ENCODE measurements at regions not wholly inside any gene's neighbourhood (a gene's known extent, or its start where the extent isn't known, plus 50 kb on each side); places are given as distances from the start of the nearest gene placed in this dataset.

- no peak for FAIRE-seq
Measured at GRCh38 chr6:134651519-134651918, 298.4 kb downstream of the ALDH8A1 start.

More at GRCh38 chr6:134651519-134651918, 298.4 kb downstream of the ALDH8A1 start:
- POLR2A ChIA-PET, result no interaction called here
- Histone ChIP-seq H3K4me2 (ENCODE audit: insufficient read depth, low read length) (no peak overlapping the region), H3K9ac (replicated peaks; ENCODE audit: extremely low read depth, insufficient read depth, low read length) (no peak overlapping the region), H3K9me3 (replicated peaks; ENCODE audit: control insufficient read depth, insufficient read depth, low read length) (no peaks in the 10 kb centered on the region), H3K4me1 (ENCODE audit: control insufficient read depth, extremely low read depth, insufficient read depth, low read length) (no peaks in the 10 kb centered on the region), H3K36me3 (ENCODE audit: control insufficient read depth in 2 of 2, extremely low read depth in 1 of 2, insufficient read depth in 2 of 2, low read length in 2 of 2) (no peaks in the 10 kb centered on the region), H3K79me2 (ENCODE audit: control insufficient read depth, insufficient read depth, low read length) (no peaks in the 10 kb centered on the region), H3K27ac (ENCODE audit: insufficient read depth, low read depth, low read length) (no peak overlapping the region), H2AFZ (ENCODE audit: low read depth, low read length) (no peak overlapping the region), H3K4me3 (replicated peaks in 1 of 3; ENCODE audit: insufficient read depth in 1 of 3, low read depth in 1 of 3, low read length in 3 of 3) (no peak overlapping the region), H4K20me1 (replicated peaks; ENCODE audit: control insufficient read depth, extremely low read depth, insufficient read depth, low read length) (no peaks in the 10 kb centered on the region), H3K27me3 (ENCODE audit: control insufficient read depth in 2 of 2, insufficient read depth in 2 of 2, low read length in 2 of 2) (no peaks in the 10 kb centered on the region), H3K9me1 (replicated peaks; ENCODE audit: control insufficient read depth, extremely low read depth, insufficient read depth, low read length) (no peaks in the 10 kb centered on the region)
- dilution Hi-C loops (cut with MboI; ENCODE audit: extremely low pct_ligation_motif_present, low sequenced_read_pairs) (no loop called here), intact Hi-C loops (cut with micrococcal nuclease) (no loop called here)
- CTCF ChIA-PET, result interaction anchor here (1.3 kb wide), 1 partner anchor 10 kb away, joined by 6 read pairs; no protein-coding TSS in a partner anchor
- TF ChIP-seq GATA2 (IDR thresholded peaks at IDR 0.05; ENCODE audit: insufficient read depth, insufficient read length, low read depth, low read length) (no peak), EZH2 (IDR thresholded peaks at IDR 0.05; ENCODE audit: borderline replicate concordance, low read depth, low read length, severe bottlenecking) (no peak), MYC (IDR thresholded peaks at IDR 0.05; ENCODE audit: low read depth, low read length) (no peak), POLR2AphosphoS5 (IDR thresholded peaks at IDR 0.05; ENCODE audit: insufficient read depth, low read depth, low read length) (no peak), POLR2A (IDR thresholded peaks at IDR 0.05; ENCODE audit: low read depth, low read length) (no peak), FOS (IDR thresholded peaks at IDR 0.05; ENCODE audit: borderline replicate concordance, insufficient read depth, low read length) (no peak), MAX (IDR thresholded peaks at IDR 0.05; ENCODE audit: insufficient read depth, insufficient read length) (no peak), JUN (IDR thresholded peaks at IDR 0.05; ENCODE audit: borderline replicate concordance, insufficient read depth, insufficient read length, low read depth) (no peak), CTCF (IDR thresholded peaks at IDR 0.05; ENCODE audit: extremely low read depth in 1 of 2, insufficient read depth in 1 of 2, low read depth in 1 of 2, low read length in 2 of 2) (no peak)
- DNase-seq (ENCODE audit: low read depth, low spot score), result no peak
- BruUV-seq (replicated peaks), result no TSS peak

Data from endothelial cell of umbilical vein (primary cell).